ENCODE measurements at regions not wholly inside any gene's neighbourhood (a gene's known extent, or its start where the extent isn't known, plus 50 kb on each side); places are given as distances from the start of the nearest gene placed in this dataset.

- H3K27ac ChIP-seq = no peak overlapping the region
- DNase-seq (ENCODE audit: low read depth, low spot score) = no peak
These were observed 219.9 kb upstream of the BRINP1 start for GRCh38 chr9:119588874-119589744.

DNA sequence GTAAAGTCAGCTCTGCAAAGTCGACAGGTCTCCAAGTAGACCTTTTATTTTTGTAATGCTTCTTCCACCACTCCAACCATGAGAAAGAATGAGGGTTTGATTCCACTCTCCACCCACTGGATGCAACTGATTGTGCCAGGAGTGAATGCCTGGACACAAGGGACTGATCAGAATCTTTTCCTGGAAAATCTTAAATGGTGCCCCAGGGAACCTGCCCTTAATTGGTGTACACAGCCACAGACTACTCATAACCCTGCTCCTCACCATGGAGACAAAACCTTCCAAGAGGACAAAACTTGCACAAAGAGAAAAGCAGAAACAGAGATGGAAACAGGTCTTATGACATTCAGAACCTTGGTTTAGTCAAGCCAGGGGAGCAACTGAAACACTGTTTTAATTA, 208.6 kb upstream of the BRINP1 start:
- no peak overlapping the region for H3K27ac ChIP-seq
- DNase-seq (ENCODE audit: low read depth, low spot score) = no peak

- DNase-seq (ENCODE audit: low read depth, low spot score) = no peak
- H3K27ac ChIP-seq = no peak overlapping the region
These were observed 190.8 kb upstream of the BRINP1 start for GRCh38 chr9:119559986-119560385.

DNA sequence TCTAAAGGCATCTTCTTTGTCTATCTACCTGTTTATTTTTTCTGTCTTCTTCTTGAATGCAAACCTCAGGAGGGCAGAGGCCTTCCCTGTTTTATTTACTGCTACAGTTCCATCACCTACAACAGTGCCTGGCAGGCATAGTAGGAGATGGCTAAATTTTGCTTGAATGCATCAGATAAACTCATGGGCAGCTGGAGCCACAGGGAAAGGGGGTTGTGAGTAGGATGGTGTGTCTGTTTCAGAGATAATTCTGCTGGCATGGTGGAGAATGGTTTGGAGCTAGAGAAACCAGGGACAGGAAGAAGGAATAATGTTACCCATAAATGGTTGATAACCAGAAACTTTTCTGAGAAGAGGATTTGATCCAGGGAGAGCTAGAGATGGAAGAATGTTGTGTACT, 189.8 kb upstream of the BRINP1 start:
- no peak for DNase-seq (ENCODE audit: low read depth, low spot score)

GRCh38 chr9:119556129-119556875, 187.1 kb upstream of the BRINP1 start:
- no peak overlapping the region for H3K27ac ChIP-seq
- no peak for DNase-seq (ENCODE audit: low read depth, low spot score)

More for the DNA sequence above, 189.8 kb upstream of the BRINP1 start:
- H3K27ac ChIP-seq = no peak overlapping the region

DNA sequence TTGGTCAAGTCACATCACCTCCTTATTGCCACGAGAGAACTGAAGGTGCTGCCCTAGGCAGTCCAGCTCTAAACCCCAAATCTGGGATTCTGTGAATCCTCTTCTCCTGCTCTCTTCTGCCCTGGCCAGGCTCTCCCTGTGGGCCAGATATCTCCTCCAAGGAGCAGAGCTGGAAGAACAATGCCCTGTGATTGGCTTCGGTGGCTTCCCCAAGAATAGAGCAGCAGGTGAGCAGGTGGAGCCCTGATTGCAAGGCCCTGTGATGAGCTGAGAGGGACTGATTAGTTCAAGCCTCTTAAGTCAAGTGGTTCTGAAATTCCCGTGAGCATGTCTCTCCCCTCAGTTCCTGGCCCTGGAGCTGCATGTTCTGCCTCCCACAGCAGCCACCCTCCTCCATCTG, 175.3 kb upstream of the BRINP1 start:
- H3K27ac ChIP-seq = no peak overlapping the region
- DNase-seq (ENCODE audit: low read depth, low spot score) = no peak

DNA sequence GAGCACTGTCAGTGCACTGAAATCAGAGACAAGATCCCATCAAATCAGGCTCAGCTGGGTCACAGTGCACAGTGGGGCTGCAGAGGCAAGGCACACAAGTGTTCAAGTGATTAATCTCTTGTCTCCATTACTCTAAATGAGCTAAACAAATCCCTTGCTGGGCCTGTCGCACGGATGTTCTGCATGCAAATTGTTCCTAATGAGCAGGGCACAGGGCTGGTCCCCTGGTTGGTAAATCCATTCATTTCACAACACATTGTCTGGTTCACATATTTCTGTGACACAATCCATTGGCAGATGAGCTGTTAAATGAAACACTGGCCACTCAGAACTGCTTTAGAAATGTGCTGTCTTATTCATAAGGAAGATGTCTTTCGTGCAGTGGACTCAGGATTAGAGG, 167.9 kb upstream of the BRINP1 start:
- no peak for DNase-seq (ENCODE audit: low read depth, low spot score)
- no peak overlapping the region for H3K27ac ChIP-seq

DNA sequence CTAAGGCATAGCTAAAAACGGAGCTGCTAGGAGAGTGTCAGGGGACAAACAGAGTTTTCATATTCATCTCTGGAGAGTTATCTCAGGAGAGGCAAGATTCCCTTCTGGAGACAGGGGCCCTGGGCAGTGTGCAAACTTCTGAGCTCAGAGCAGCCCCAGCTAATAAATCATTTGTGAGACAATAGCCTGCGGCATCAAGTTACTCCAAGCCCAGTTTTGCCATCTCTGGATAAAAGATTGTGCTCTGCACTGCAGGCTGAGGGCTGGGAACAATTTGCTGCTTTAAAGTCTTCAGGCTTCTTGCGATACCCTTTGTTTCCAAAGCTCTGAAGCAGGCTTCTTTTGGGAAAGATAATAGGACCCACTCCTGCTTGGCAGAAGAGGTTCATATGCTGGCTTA, 164.3 kb upstream of the BRINP1 start:
- no peak overlapping the region for H3K27ac ChIP-seq
- DNase-seq (ENCODE audit: low read depth, low spot score) = no peak

DNA sequence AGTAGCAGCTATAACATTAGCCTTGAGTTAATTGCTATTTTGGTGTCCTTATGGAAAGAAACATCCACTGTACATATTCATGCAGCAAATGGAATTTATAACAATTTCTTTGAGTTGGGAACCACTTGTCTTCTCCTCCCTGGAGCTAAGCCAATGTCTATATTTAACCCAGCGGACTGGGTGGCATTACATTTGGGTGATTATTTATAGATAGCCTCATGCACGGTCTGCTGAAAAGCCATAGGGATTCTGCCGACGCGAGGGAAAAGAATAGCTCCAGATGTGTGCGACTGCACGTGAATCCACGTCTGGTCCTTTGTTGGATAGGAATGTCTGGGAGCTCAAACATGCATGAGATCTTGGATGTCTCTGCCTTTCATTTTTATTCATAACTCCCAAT, 157.5 kb upstream of the BRINP1 start:
- no peak overlapping the region for H3K27ac ChIP-seq
- no peak for DNase-seq (ENCODE audit: low read depth, low spot score)

GRCh38 chr9:119523508-119523907, 154.3 kb upstream of the BRINP1 start:
- H3K27ac ChIP-seq = no peak overlapping the region
- no peak for DNase-seq (ENCODE audit: low read depth, low spot score)

DNA sequence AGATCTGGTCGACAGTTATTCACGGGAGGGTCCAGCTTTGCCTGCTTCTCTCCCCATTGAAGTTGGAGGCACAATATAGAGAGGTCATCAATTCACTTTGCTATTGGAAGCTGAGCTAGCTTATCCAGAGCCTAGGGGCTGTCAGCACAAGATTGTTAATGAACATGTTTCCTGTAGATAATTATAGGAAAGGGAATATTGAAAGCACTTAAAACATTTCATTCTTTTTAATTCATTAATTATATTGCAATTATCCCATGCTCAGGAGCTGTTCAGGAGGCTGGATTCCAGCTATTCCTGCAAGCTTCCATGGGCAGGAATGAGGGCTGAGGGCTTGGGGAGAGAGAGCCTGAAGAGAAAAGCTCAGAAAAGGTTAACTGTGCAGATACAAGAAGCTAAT, 153.1 kb upstream of the BRINP1 start:
- DNase-seq (ENCODE audit: low read depth, low spot score) = no peak
- H3K27ac ChIP-seq = no peak overlapping the region

DNA sequence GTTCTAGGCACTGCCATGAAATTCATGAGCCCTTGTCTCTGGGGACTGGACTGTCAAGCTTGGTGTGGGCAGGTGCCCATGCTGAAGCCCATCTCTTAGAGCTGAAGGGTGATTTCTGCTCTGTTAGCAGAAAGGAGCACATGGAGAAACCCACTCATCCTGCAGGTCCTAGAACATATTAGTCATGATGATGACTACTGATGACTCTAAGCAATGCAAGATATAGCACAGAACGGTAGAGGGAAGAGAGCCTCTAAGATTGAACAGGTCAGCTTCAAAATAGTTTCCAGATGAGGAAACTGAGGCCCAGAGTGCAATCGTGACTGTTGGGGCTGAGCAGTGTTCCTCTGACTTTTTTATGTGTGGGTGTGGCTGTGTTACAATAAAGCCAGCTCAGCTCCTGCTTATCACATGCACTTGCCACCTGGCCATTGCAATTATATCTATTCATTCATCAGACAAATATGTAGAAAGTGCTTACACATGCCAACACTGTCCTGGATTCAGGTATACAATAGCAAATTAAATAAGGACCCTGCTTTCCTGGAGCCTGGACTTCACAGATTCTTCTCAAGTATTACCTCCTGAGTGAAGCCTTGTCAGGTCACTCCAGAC, 140.2 kb upstream of the BRINP1 start:
- no peak overlapping the region for H3K27ac ChIP-seq
- DNase-seq (ENCODE audit: low read depth, low spot score) = peak; percentile 8

DNA sequence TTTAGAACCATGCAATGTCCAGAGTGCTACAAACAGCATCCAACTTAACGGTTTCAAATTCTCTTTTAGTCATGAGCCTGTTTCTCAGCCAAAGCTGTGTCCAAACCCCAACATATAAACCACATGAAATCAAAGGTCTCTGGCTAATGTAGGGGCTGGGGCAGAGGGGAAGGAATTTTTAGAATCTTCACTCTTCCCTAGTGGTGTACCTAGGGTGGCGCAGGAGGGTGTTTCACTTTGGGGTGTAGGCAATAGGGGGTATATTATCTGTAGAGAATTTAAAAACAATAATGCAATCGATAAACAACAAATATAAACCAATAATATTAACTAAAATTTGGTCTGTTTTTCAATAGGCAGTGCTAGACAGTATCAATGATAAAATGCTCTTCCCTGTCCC, 132.1 kb upstream of the BRINP1 start:
- no peak overlapping the region for H3K27ac ChIP-seq
- no peak for DNase-seq (ENCODE audit: low read depth, low spot score)

- no peak for DNase-seq (ENCODE audit: low read depth, low spot score)
- H3K27ac ChIP-seq = no peak overlapping the region
These were observed 131.0 kb upstream of the BRINP1 start for GRCh38 chr9:119500072-119500771.

- DNase-seq (ENCODE audit: low read depth, low spot score) = no peak
These were observed 118.0 kb upstream of the BRINP1 start for GRCh38 chr9:119487118-119487827.

DNA sequence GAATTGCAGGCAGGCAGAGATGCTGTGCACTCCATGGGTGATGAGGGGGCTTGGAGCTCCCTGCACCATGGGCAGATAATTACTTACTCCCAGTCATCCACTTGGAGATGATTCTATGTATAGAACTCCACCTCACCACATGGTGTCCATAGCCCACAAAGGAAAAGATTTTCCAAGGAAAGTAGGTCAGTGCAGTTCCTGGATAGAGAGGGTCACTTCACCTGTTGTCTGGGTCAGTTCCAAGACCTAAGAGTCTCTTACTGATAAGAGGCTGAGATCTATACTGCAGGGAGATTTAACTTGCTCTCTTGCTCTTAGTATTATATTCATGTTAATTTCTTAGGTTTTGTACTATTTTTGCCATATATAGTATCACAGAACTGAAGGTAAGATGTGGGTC, 113.9 kb upstream of the BRINP1 start:
- DNase-seq (ENCODE audit: low read depth, low spot score) = no peak
- H3K27ac ChIP-seq = no peak overlapping the region

More at GRCh38 chr9:119487118-119487827, 118.0 kb upstream of the BRINP1 start:
- no peak overlapping the region for H3K27ac ChIP-seq

DNA sequence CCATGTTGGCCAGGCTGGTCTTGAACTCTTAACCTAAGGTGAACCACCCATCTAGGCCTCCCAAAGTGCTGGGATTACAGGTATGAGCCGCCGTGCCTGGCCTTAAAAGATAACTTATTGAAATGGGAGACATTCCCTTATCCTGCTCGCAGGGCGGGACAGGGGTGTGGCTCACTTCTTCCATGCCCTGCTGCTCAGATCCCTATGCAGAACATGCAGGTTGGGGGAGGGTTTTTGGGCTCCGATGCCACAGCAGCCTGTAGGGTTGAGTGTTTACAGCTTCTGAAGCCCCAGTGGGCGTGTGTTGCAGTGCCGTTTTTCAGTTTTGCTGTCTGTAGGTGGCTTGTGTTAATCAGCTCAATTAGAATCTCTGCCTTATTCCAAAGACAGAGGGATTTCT, 108.0 kb upstream of the BRINP1 start:
- DNase-seq (ENCODE audit: low read depth, low spot score) = no peak
- H3K27ac ChIP-seq = no peak overlapping the region

DNA sequence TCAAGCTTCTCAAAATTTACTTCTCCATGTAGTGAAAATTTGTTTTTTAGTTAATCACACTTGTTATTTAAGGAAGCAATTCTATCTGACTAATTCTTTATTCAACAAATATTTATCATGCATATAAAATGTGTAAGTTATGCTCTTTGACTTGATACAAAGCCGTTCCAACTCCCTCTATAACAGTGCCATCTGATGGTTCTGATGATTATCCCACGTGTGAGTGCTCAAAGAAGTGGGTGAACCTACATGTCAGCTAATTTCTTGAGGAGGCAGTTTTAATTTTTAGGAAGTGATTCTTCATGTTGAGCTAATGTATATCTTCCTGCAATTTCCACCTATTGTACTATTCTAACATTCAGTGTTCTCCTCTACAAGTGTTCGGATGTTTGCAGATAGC, 88.8 kb upstream of the BRINP1 start:
- no peak overlapping the region for H3K27ac ChIP-seq

DNA sequence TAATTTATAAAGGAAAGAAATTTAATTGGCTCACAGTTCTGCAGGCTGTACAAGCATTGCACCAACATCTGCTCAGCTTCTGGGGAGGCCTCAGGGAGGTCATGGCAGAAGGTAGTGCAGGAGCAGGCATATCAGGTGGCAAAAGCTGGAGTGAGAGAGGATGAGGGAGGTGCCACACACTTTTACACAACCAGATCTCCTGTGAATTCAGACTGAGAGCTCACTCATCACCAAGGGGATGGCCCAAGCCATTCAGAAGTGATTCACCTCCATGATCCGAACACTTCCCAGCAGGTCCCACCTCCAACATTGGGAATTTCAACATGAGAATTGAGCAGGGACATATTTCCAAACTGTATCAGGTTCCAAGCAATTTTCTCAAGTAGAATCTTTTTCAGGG, 84.7 kb upstream of the BRINP1 start:
- peak overlapping the region; percentile 78 for H3K27ac ChIP-seq
- DNase-seq (ENCODE audit: low read depth, low spot score) = peak; percentile 40

More for the DNA sequence above, 88.8 kb upstream of the BRINP1 start:
- DNase-seq (ENCODE audit: low read depth, low spot score) = no peak

- peak overlapping the region; percentile 78 for H3K27ac ChIP-seq
- peak; percentile 69 for DNase-seq (ENCODE audit: low read depth, low spot score)
These were observed 84.3 kb upstream of the BRINP1 start for GRCh38 chr9:119453490-119453911.
